ENCODE measurements at regions not wholly inside any gene's neighbourhood (a gene's known extent, or its start where the extent isn't known, plus 50 kb on each side); places are given as distances from the start of the nearest gene placed in this dataset.

- Histone ChIP-seq H3K9ac (replicated peaks; ENCODE audit: extremely low read depth, insufficient read depth, low read length) (no peak overlapping the region), H3K9me1 (replicated peaks; ENCODE audit: control insufficient read depth, extremely low read depth, insufficient read depth, low read length) (no peaks in the 10 kb centered on the region), H3K9me3 (replicated peaks; ENCODE audit: control insufficient read depth, insufficient read depth, low read length) (no peaks in the 10 kb centered on the region), H3K4me3 (replicated peaks in 1 of 3; ENCODE audit: insufficient read depth in 1 of 3, low read depth in 1 of 3, low read length in 3 of 3) (no peak overlapping the region), H3K27me3 (ENCODE audit: control insufficient read depth in 2 of 2, insufficient read depth in 2 of 2, low read length in 2 of 2) (no peaks in the 10 kb centered on the region), H4K20me1 (replicated peaks; ENCODE audit: control insufficient read depth, extremely low read depth, insufficient read depth, low read length) (no peaks in the 10 kb centered on the region), H2AFZ (ENCODE audit: low read depth, low read length) (no peak overlapping the region), H3K4me2 (ENCODE audit: insufficient read depth, low read length) (no peak overlapping the region), H3K27ac (ENCODE audit: insufficient read depth, low read depth, low read length) (no peak overlapping the region), H3K4me1 (ENCODE audit: control insufficient read depth, extremely low read depth, insufficient read depth, low read length) (no peaks in the 10 kb centered on the region), H3K79me2 (ENCODE audit: control insufficient read depth, insufficient read depth, low read length) (no peaks in the 10 kb centered on the region), H3K36me3 (ENCODE audit: control insufficient read depth in 2 of 2, extremely low read depth in 1 of 2, insufficient read depth in 2 of 2, low read length in 2 of 2) (no peaks in the 10 kb centered on the region)
- TF ChIP-seq JUN (IDR thresholded peaks at IDR 0.05; ENCODE audit: borderline replicate concordance, insufficient read depth, insufficient read length, low read depth) (no peak), GATA2 (IDR thresholded peaks at IDR 0.05; ENCODE audit: insufficient read depth, insufficient read length, low read depth, low read length) (no peak), POLR2A (IDR thresholded peaks at IDR 0.05; ENCODE audit: low read depth, low read length) (no peak), POLR2AphosphoS5 (IDR thresholded peaks at IDR 0.05; ENCODE audit: insufficient read depth, low read depth, low read length) (no peak), MYC (IDR thresholded peaks at IDR 0.05; ENCODE audit: low read depth, low read length) (no peak), FOS (IDR thresholded peaks at IDR 0.05; ENCODE audit: borderline replicate concordance, insufficient read depth, low read length) (no peak), MAX (IDR thresholded peaks at IDR 0.05; ENCODE audit: insufficient read depth, insufficient read length) (no peak), CTCF (IDR thresholded peaks at IDR 0.05; ENCODE audit: extremely low read depth in 1 of 2, insufficient read depth in 1 of 2, low read depth in 1 of 2, low read length in 2 of 2) (no peak), EZH2 (IDR thresholded peaks at IDR 0.05; ENCODE audit: borderline replicate concordance, low read depth, low read length, severe bottlenecking) (no peak)
- dilution Hi-C loops (cut with MboI; ENCODE audit: extremely low pct_ligation_motif_present, low sequenced_read_pairs) (no loop called here), intact Hi-C loops (cut with micrococcal nuclease) (no loop called here)
- ChIA-PET CTCF (no interaction called here), POLR2A (no interaction called here)
- DNase-seq (ENCODE audit: low read depth, low spot score) (no peak), FAIRE-seq (no peak)
- no TSS peak for BruUV-seq (replicated peaks)
Observed at GRCh38 chr4:43394976-43395375, 502.5 kb downstream of the GRXCR1 start.
